ENCODE measurements at regions not wholly inside any gene's neighbourhood (a gene's known extent, or its start where the extent isn't known, plus 50 kb on each side); places are given as distances from the start of the nearest gene placed in this dataset.

- DNase-seq (ENCODE audit: low spot score) = no peak
Measured at GRCh38 chr12:30874455-30875321, 51.9 kb upstream of the TSPAN11 start.

GRCh38 chr12:30870491-30871265 lies 55.9 kb upstream of the TSPAN11 start:
- DNase-seq (ENCODE audit: low spot score) = no peak

- DNase-seq (ENCODE audit: low spot score) = no peak
Measured at GRCh38 chr12:30867415-30867814, 59.1 kb upstream of the TSPAN11 start.

- no peak for DNase-seq (ENCODE audit: low spot score)
Measured at GRCh38 chr12:30866256-30866655, 60.3 kb upstream of the TSPAN11 start.

GRCh38 chr12:30863839-30864238 lies 62.7 kb upstream of the TSPAN11 start:
- no peak for DNase-seq (ENCODE audit: low spot score)

- no peak for DNase-seq (ENCODE audit: low spot score)
Measured at GRCh38 chr12:30862486-30862885, 64.1 kb upstream of the TSPAN11 start.

DNA sequence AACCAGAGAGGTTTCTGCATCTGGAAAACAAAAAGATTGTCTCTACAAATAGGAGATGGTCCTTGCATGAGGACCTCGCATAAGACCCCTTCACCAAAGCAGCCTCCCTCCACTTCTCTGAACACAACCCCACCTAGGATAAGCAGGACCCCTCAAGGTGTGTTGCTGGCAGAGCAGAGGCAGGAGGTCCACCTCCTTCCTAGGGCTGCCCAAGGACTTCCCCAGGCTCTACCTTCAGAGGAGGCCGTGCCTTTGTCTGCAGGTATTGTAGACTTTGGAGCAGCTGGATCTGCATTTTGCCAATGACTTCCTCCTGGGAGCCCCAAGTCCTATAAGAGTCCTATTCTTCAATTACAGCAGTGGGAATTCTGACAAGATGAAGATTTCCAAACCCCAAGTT lies 67.3 kb upstream of the TSPAN11 start:
- DNase-seq (ENCODE audit: low spot score) = no peak

DNA sequence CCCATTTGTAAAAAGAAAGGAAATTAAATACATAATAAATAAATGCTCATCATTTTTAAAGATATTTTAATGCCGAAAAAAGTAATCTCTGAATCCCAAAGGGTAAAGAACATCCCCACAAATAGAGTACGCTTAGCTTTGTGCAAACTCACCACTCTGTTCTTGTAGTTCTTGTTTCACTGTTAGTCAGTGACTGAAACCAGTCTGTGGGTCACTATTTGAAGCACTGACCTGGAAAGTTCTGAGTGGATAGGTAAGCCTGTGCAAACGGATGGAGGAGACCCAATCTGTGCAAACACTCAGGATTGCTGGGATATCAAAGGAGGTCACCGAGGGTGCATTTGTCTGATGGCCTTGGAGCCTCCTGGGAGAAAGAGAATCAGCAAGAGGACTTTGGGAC lies 68.1 kb upstream of the TSPAN11 start:
- DNase-seq (ENCODE audit: low spot score) = no peak

GRCh38 chr12:30853561-30854133 lies 72.9 kb upstream of the TSPAN11 start:
- no peak for DNase-seq (ENCODE audit: low spot score)

DNA sequence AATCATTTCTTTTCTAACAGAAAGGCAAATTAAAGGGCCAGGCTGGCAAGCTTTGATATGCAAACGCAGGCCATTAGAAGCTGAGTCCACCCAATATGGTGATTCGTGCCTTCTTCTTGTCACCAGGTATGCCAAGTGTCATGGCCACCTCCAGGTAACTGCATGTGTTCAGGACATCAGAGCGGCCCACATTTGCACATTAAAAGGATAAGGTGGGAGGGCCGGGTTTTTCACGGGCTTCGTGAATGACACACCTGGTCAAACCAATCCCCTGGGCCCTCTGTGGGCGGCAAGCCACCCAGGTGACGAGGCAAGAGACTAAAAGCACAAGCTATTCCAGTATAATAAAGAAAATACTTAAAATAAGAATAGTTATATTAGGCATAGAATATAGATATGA lies 75.9 kb upstream of the TSPAN11 start:
- DNase-seq (ENCODE audit: low spot score) = no peak

DNA sequence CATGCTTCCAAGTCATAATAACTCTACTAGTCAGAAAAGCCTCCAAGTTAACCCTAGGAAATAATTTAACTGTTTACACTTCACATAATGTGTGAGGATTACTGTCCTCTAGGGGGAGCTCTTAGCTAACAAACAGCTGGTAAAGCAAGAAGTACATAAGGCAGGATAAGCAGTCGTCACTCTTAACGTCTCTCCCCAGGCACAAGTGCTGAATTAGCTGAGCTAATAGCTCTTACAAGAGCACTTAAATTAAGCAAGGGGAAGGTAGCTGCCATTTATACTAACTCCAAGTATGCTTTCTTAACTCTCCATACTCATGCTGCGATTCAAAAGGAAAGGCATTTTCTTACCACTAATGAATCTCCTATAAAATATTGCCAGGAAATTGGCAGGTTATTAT lies 79.3 kb upstream of the TSPAN11 start:
- DNase-seq (ENCODE audit: low spot score) = no peak

DNA sequence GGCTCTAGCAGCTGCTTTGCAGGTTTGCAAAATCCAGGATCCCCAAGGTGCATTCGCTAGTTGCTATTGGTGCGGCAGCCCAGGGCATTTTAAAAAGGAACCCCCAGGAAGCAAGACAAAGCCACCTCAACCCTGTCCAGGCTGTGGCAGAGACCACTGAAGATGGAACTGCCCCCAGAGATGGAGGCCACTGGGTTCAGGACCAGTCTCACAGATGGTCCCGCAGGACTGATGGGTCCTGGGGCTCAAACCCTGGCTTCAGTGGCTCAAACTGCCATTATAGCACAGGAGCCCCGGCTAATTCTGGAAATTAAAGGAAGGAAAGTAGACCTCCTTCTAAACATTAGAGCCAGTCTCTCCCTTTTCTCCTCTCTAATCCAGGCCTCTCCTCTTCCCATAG lies 79.8 kb upstream of the TSPAN11 start:
- no peak for DNase-seq (ENCODE audit: low spot score)

GRCh38 chr12:30845676-30846075 lies 80.9 kb upstream of the TSPAN11 start:
- no peak for DNase-seq (ENCODE audit: low spot score)

DNA sequence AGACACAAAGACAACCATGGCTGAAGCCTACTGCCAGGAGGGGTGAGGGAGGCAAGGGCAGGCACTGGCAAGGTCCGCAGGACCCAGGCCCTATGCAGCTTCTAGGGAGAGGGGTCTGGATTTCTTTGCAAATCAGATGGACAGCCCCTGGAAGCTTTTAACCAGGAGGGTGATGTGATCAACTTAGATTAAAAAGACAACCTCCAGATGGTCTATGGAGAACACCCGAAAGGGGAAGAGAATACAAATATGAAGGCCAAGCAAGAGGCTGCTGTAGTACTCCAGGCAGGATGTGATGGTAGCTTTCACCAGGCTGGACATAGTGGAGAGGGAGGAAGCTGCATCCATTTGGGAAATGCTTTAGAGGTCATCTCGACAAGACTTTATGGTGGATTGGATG lies 83.3 kb upstream of the TSPAN11 start:
- DNase-seq (ENCODE audit: low spot score) = no peak

DNA sequence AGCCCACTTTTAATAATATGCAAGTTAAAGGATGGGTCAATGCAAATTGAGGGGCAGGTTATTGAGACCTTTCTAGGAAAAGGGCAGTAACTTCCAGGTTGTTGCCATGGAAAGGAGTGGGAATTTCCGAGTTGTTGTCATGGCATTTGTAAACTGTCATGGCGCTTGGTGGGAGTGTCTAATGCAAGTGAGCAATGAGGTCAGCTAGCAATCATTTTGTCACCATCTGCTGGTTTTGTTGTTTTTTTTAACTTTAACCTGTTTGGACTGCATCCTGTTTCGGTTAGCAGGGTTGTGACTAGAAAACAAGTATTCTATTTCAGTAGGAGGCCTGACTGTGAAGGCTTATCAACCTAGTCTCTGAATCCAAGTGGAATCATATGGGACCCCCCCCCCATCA lies 85.8 kb upstream of the TSPAN11 start:
- DNase-seq (ENCODE audit: low spot score) = no peak

DNA sequence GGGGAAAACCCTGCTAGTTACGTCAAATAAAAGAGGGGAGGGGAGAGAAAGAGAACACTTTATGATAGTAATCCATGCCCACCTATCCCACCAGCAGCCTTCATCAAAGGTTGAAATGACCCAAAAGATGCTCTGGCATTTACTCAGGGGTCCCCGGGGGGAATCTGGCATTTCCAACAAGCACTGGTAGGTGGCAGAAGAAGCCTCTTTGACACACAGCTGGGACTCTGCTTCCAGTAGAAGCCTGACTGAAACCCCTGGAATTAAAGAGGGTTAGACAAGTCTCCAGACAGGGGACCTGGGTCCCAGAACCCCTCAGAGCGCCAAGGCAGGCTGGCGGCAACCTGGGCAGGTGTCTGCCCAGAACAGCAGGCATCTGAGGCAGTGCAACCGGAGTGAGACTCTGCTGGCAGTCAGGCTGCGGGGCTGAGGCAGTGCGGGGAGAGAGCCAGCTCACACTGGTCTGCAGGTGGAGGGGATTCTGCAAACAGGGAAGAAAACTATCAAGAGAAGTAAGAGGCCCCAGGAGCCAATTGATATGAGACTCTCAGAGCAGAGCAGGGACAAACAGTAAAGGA lies 85.0 kb upstream of the CAPRIN2 start:
- no peak for DNase-seq (ENCODE audit: low spot score)

DNA sequence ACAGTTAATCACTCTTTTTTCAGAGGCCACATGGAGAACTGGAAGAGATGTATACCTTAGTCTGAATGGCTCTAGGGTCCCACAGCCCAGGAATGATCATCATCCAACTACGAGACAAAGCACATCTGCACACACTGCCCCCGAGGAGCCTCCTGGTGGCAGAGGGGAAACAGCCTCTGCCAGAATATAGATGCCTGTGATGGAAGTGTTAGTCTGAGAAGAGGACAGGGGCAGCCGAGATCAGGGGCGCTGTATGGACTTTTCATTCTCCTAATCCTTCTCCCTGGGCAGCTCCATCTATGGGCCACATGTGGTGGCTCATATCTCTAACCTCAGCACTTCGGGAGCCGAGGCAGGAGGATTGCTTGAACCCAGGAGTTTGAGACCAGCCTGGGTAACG lies 82.8 kb upstream of the CAPRIN2 start:
- no peak for DNase-seq (ENCODE audit: low spot score)

DNA sequence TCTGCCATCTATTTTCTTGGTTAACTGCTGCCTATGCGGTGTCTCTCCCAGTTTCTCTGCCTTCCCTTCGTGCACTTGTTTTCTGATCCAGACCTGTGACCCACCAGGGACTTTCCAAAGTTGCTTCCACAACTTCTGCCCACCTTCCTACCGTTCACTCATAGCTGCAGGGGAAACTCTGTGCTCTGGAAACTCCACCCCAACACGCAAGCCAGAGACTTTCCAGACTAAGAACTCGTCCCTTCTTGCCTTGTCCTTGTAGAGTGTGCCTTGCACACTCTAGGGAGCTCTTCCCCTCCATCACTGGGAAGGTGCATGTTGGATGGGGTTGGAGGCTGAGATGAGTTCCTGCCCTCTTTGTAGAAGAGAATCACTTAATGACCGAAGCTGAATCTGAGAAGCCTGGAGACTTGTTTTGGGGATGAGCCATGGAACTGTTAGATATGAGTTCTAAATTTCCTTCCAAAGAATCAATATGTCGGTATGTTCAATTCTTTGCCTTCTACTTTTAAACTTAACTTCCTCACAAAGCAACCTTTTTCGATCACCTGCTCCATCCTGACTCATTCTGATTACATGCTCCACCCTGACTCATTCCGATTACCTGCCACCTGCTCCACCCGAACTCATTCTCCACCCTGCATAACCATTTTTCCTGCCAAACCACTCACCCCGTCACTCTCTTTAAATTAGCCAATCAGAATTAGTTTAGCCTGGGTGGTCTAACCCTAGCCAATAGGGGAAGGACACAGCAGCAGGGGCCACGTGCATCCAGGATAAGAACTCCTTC lies 82.1 kb upstream of the CAPRIN2 start:
- no peak for DNase-seq (ENCODE audit: low spot score)

GRCh38 chr12:30835216-30835615 lies 80.5 kb upstream of the CAPRIN2 start:
- no peak for DNase-seq (ENCODE audit: low spot score)

- DNase-seq (ENCODE audit: low spot score) = no peak
Measured at GRCh38 chr12:30830751-30831150, 76.0 kb upstream of the CAPRIN2 start.

- DNase-seq (ENCODE audit: low spot score) = no peak
Measured at GRCh38 chr12:30829876-30830275, 75.1 kb upstream of the CAPRIN2 start.

DNA sequence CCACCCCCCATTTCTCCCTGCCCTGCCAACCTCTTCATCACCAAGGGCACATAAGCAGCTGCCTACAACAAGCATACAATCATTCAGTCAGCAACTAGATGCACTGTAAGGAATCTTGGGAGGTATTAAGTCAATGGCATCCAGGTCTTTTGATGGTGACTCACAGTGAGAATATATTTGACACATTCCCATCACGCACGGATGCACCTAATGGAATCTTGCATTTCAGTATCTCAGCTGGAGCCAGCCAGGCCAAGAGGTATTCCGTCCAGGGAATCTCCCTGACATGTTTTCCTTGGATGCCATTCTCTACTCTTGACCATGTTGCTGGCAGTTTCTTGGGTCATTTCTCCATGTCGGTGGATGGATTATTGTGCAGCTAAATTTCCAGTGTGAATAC lies 73.9 kb upstream of the CAPRIN2 start:
- no peak for DNase-seq (ENCODE audit: low spot score)
